GM18517 (cell line): ENCODE measurements at regions not wholly inside any gene's neighbourhood (a gene's known extent, or its start where the extent isn't known, plus 50 kb on each side); places are given as distances from the start of the nearest gene placed in this dataset.
"Not testable (repeated sequence)": the region's sequence is repeated elsewhere in the genome, so short reads cannot be mapped to it uniquely, and the experiment has no call there.

Experiments
- ATAC-seq: cut with Tn5 transposase; IDR thresholded peaks from one replicate; pipeline ENCODE4 v1.9.1; 2021; ENCODE audit warnings: mild to moderate bottlenecking, moderate library complexity; ENCODE audit not compliant: unreplicated experiment

- ATAC-seq, result no peak
Measured at GRCh38 chr5:119694284-119694683, 64.9 kb downstream of the FAM170A start.

- ATAC-seq, result no peak
Measured at GRCh38 chr5:119706049-119706448, 76.7 kb downstream of the FAM170A start.

GRCh38 chr5:119708076-119708790, 78.9 kb downstream of the FAM170A start:
- ATAC-seq, result no peak

- no peak for ATAC-seq
Measured at GRCh38 chr5:119721775-119722174, 92.4 kb downstream of the FAM170A start.

GRCh38 chr5:119725291-119725690, 95.9 kb downstream of the FAM170A start:
- ATAC-seq, result not testable (repeated sequence)

GRCh38 chr5:119726544-119726943, 97.2 kb downstream of the FAM170A start:
- ATAC-seq, result no peak

GRCh38 chr5:119740225-119740624, 110.9 kb downstream of the FAM170A start:
- ATAC-seq, result no peak

- ATAC-seq, result no peak
Measured at GRCh38 chr5:119741691-119742090, 112.3 kb downstream of the FAM170A start.

- ATAC-seq, result no peak
Measured at GRCh38 chr5:119742311-119742710, 113.0 kb downstream of the FAM170A start.

GRCh38 chr5:119743927-119744326, 114.6 kb downstream of the FAM170A start:
- peak; percentile 97 for ATAC-seq

GRCh38 chr5:119745976-119746375, 116.6 kb downstream of the FAM170A start:
- ATAC-seq, result no peak

GRCh38 chr5:119746984-119747383, 117.6 kb downstream of the FAM170A start:
- no peak for ATAC-seq

- ATAC-seq, result no peak
Measured at GRCh38 chr5:119750887-119751733, 121.8 kb downstream of the FAM170A start.

- ATAC-seq, result no peak
Measured at GRCh38 chr5:119751734-119752094, 122.4 kb downstream of the FAM170A start.

- no peak for ATAC-seq
Measured at GRCh38 chr5:119752921-119753886, 123.8 kb downstream of the FAM170A start.

GRCh38 chr5:119754825-119755224, 125.5 kb downstream of the FAM170A start:
- ATAC-seq, result not testable (repeated sequence)

- no peak for ATAC-seq
Measured at GRCh38 chr5:119757276-119757675, 127.9 kb downstream of the FAM170A start.

GRCh38 chr5:119769695-119770693, 140.6 kb downstream of the FAM170A start:
- not testable (repeated sequence) for ATAC-seq

GRCh38 chr5:119780145-119780544, 150.8 kb downstream of the FAM170A start:
- not testable (repeated sequence) for ATAC-seq

GRCh38 chr5:119785057-119785456, 155.7 kb downstream of the FAM170A start:
- no peak for ATAC-seq
